Panc1 (cell line): ENCODE measurements at regions not wholly inside any gene's neighbourhood (a gene's known extent, or its start where the extent isn't known, plus 50 kb on each side); places are given as distances from the start of the nearest gene placed in this dataset.

Source experiments
- ATAC-seq: fragments of 200-7000 bp; cut with Tn5 transposase; 2 replicates; pipeline ENCODE4 v1.9.1; 2020; ENCODE audit warnings: mild to moderate bottlenecking, moderate library complexity
- BruUV-seq: library from RNA; stranded (reverse); fragments of 400-500 nt; replicated peaks from 2 replicates; lab custom pipeline; 2021; lab: Mats Ljungman, UMichigan
- CTCF ChIA-PET: fragments of 300-600 bp; sonication (Branson Sonifier 250); formaldehyde crosslinking; loops from one replicate; lab custom pipeline; 2022; ENCODE audit warnings: antibody characterized with exemption; lab: Charles Lee
- POLR2A ChIA-PET: fragments of 300-600 bp; sonication (Branson Sonifier 250); formaldehyde crosslinking; loops from one replicate; lab custom pipeline; 2022; ENCODE audit warnings: antibody characterized with exemption; lab: Charles Lee
- DNase-seq: peaks from one replicate; pipeline ENCODE4 v3.0.0-alpha.2; 2010; ENCODE audit warnings: low read depth, low spot score
- H3K27ac ChIP-seq: 2 replicates; pipeline ENCODE4 v1.5.1; 2011; ENCODE audit warnings: mild to moderate bottlenecking, low read length, inconsistent platforms
- H3K27me3 ChIP-seq: fragments of 200-500 bp; sonication (Bioruptor generic); 2 replicates; pipeline ENCODE4 v1.6.0; 2014; ENCODE audit warnings: low read length, inconsistent platforms; ENCODE audit not compliant: control insufficient read depth, insufficient read depth
- H3K36me3 ChIP-seq: fragments of 200-500 bp; sonication (Bioruptor generic); 2 replicates; pipeline ENCODE4 v1.5.1; 2014; ENCODE audit warnings: inconsistent platforms, mild to moderate bottlenecking, low read length, moderate library complexity; ENCODE audit not compliant: control insufficient read depth, insufficient read depth
- H3K4me1 ChIP-seq: 2 replicates; pipeline ENCODE4 v1.5.1; 2011; ENCODE audit warnings: inconsistent platforms, mild to moderate bottlenecking, low read length, moderate library complexity; ENCODE audit not compliant: control insufficient read depth, insufficient read depth
- H3K4me3 ChIP-seq, 2 experiments: 2 replicates each; pipeline ENCODE4 v1.5.1; 2011 to 2012; ENCODE audit warnings: low read depth in 2 of 2, low read length in 2 of 2, mild to moderate bottlenecking in 2 of 2, inconsistent platforms in 1 of 2, moderate library complexity in 1 of 2
- H3K9me3 ChIP-seq: fragments of 200-500 bp; sonication (Bioruptor generic); 2 replicates; pipeline ENCODE4 v1.5.1; 2014; ENCODE audit warnings: low read depth, mild to moderate bottlenecking, inconsistent platforms, low read length, moderate library complexity; ENCODE audit not compliant: control insufficient read depth, insufficient read depth
- CTCF ChIP-seq: fragments of 450-650 bp; IDR thresholded peaks from 2 replicates; pipeline ENCODE4 v1.5.1; 2017; ENCODE audit warnings: mild to moderate bottlenecking
- POLR2AphosphoS5 ChIP-seq: IDR thresholded peaks from 2 replicates; pipeline ENCODE4 v1.6.1; 2012; ENCODE audit warnings: mild to moderate bottlenecking, low read depth, low read length, moderate library complexity
- REST ChIP-seq, 2 experiments: IDR thresholded peaks; 2 replicates each; pipeline ENCODE4 v1.6.1; 2011 to 2012; ENCODE audit warnings: low read depth in 2 of 2, control low read depth in 1 of 2, low read length in 1 of 2, mild to moderate bottlenecking in 1 of 2, moderate library complexity in 1 of 2; ENCODE audit not compliant: insufficient read depth in 1 of 2
- SIN3A ChIP-seq: IDR thresholded peaks from 2 replicates; pipeline ENCODE4 v1.6.1; 2012; ENCODE audit warnings: low read depth, mild to moderate bottlenecking, low read length, moderate library complexity, borderline replicate concordance; ENCODE audit not compliant: insufficient read depth
- TCF7L2 ChIP-seq: IDR thresholded peaks from 2 replicates; pipeline ENCODE4 v1.6.1; 2011; ENCODE audit warnings: mild to moderate bottlenecking, low read depth, low read length, inconsistent platforms
- in situ Hi-C: cut with HindIII; loops from 2 replicates; pipeline ENCODE4 v1.10.0; 2016; ENCODE audit warnings: low sequenced_read_pairs, low pct_unique_long_range_greater_than_20kb
- intact Hi-C: fragments of 100-400 bp; cut with micrococcal nuclease; formaldehyde crosslinking; loops from one replicate; pipeline ENCODE4 v1.10.0; 2022; ENCODE audit not compliant: unreplicated experiment

GRCh38 chr5:115424446-115424845 lies 120.1 kb downstream of the FEM1C start:
- no TSS peak for BruUV-seq
- TF ChIP-seq TCF7L2 = no peak
- TF ChIP-seq POLR2AphosphoS5 = no peak
- TF ChIP-seq SIN3A = no peak
- TF ChIP-seq REST (IDR thresholded peaks at IDR 0.05; ENCODE audit: insufficient read depth in 1 of 2, low read depth in 2 of 2, low read length in 1 of 2) = no peak
- TF ChIP-seq CTCF = no peak
- Histone ChIP-seq H3K27ac (no peak overlapping the region), H3K4me1 (no peaks in the 10 kb centered on the region), H3K27me3 (no peaks in the 10 kb centered on the region; the same call in 1 of the 2 replicates), H3K9me3 (no peaks in the 10 kb centered on the region), H3K4me3 (no peak overlapping the region), H3K36me3 (no peaks in the 10 kb centered on the region)
- intact Hi-C loops (no loop called here), in situ Hi-C loops (no loop called here)
- CTCF ChIA-PET = no interaction called here
- no peak for ATAC-seq
- DNase-seq = no peak
- POLR2A ChIA-PET = no interaction called here

- ChIA-PET POLR2A (no interaction called here), CTCF (no interaction called here)
- in situ Hi-C loops (no loop called here), intact Hi-C loops (no loop called here)
- H3K27ac ChIP-seq = no peak overlapping the region
- H3K27me3 ChIP-seq = no peaks in the 10 kb centered on the region; the same call in 1 of the 2 replicates
- BruUV-seq = no TSS peak
- ATAC-seq (no peak), DNase-seq (no peak)
- no peaks in the 10 kb centered on the region for H3K36me3 ChIP-seq
- no peaks in the 10 kb centered on the region for H3K4me1 ChIP-seq
- H3K9me3 ChIP-seq = no peaks in the 10 kb centered on the region
- H3K4me3 ChIP-seq = no peak overlapping the region
- TF ChIP-seq CTCF (no peak), REST (IDR thresholded peaks at IDR 0.05; ENCODE audit: insufficient read depth in 1 of 2, low read depth in 2 of 2, low read length in 1 of 2) (no peak), TCF7L2 (no peak), POLR2AphosphoS5 (no peak), SIN3A (no peak)
Measured at GRCh38 chr5:115424030-115424429, 120.5 kb downstream of the FEM1C start.
